GM12864 (cell line): ENCODE measurements at regions not wholly inside any gene's neighbourhood (a gene's known extent, or its start where the extent isn't known, plus 50 kb on each side); places are given as distances from the start of the nearest gene placed in this dataset.

Source experiments
- DNase-seq: peaks from one replicate; pipeline ENCODE4 v3.0.0-alpha.2; 2011; ENCODE audit warnings: low read depth
- H3K4me3 ChIP-seq: 2 replicates; pipeline ENCODE4 v1.5.1; 2011; ENCODE audit warnings: mild to moderate bottlenecking, low read depth, low read length, control low read depth
- TF ChIP-seq, protein P1 (sequence below): IDR thresholded peaks from 2 replicates; pipeline ENCODE4 v1.5.1; 2011; ENCODE audit warnings: low read depth, mild to moderate bottlenecking, moderate library complexity, low read length, control low read depth, inconsistent platforms; ENCODE audit errors: missing control alignments

DNA sequence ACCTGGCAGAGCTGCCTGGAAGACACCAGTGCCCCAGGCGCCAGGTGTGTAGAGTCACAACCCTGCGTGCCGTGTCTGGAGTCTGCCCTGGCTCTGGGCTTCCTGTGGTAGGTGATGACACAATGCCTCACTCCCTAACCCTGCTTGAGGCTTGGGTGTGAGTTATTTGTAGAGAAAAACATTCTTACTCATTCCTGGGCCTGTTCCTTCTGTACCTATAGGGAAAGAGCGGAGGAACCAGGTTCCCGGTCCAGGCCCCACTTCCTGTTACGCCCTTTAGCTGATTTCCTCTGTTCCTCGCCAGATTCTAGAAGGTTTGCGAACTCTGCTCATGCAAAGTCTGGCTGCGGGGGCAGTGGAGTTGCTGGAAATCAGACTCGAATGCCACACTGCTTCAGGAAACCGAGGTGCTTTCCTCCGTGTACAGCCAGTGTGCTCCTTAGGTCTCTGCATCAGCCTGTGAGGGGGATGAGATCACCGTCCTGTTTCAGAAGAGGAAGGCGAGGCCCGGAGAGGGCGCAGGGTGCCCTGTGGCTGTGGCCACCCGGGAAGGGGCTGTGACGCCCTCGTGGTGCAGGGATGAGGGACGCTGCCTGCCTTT, 67.1 kb upstream of the DUSP22 start:
- DNase-seq, result no peak
- H3K4me3 ChIP-seq, result no peak overlapping the region
- TF ChIP-seq, protein P1, sequence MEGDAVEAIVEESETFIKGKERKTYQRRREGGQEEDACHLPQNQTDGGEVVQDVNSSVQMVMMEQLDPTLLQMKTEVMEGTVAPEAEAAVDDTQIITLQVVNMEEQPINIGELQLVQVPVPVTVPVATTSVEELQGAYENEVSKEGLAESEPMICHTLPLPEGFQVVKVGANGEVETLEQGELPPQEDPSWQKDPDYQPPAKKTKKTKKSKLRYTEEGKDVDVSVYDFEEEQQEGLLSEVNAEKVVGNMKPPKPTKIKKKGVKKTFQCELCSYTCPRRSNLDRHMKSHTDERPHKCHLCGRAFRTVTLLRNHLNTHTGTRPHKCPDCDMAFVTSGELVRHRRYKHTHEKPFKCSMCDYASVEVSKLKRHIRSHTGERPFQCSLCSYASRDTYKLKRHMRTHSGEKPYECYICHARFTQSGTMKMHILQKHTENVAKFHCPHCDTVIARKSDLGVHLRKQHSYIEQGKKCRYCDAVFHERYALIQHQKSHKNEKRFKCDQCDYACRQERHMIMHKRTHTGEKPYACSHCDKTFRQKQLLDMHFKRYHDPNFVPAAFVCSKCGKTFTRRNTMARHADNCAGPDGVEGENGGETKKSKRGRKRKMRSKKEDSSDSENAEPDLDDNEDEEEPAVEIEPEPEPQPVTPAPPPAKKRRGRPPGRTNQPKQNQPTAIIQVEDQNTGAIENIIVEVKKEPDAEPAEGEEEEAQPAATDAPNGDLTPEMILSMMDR, result no peak

- H3K4me3 ChIP-seq, result no peak overlapping the region
- TF ChIP-seq, protein P1, result no peak
- no peak for DNase-seq
Observed at GRCh38 chr6:225907-226306, 66.4 kb upstream of the DUSP22 start.

GRCh38 chr6:226516-227073, 65.7 kb upstream of the DUSP22 start:
- DNase-seq, result no peak
- TF ChIP-seq, protein P1, result no peak
- H3K4me3 ChIP-seq, result no peak overlapping the region

GRCh38 chr6:227074-227782, 65.1 kb upstream of the DUSP22 start:
- H3K4me3 ChIP-seq, result no peak overlapping the region
- TF ChIP-seq, protein P1, result peak; percentile 59
- no peak for DNase-seq

DNA sequence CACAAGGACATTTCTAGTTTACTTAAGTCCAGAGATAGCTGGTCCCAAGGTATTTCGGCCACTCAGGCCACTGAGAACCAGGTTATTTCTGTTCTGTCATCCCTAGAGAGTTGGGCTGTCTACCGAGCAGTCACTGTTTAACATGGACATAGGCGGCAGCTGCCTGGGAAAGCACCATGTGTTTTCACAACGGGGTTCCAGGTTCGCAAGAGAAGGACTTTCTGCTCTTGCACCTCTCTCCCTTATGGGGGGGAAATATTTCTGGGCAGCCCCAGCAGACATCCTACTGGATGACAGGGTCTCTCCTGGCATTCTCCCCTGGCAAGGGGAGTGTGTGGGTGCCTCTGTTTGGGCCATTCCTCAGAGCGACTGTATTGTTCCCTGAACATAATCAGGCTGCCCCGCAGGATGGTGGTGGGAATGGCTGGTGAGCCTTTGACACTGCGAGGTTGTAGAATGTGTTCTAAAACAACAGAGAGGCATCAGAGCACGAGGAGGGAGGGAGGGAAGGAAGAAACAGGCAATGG, 64.4 kb upstream of the DUSP22 start:
- no peak overlapping the region for H3K4me3 ChIP-seq
- TF ChIP-seq, protein P1, result no peak
- no peak for DNase-seq

DNA sequence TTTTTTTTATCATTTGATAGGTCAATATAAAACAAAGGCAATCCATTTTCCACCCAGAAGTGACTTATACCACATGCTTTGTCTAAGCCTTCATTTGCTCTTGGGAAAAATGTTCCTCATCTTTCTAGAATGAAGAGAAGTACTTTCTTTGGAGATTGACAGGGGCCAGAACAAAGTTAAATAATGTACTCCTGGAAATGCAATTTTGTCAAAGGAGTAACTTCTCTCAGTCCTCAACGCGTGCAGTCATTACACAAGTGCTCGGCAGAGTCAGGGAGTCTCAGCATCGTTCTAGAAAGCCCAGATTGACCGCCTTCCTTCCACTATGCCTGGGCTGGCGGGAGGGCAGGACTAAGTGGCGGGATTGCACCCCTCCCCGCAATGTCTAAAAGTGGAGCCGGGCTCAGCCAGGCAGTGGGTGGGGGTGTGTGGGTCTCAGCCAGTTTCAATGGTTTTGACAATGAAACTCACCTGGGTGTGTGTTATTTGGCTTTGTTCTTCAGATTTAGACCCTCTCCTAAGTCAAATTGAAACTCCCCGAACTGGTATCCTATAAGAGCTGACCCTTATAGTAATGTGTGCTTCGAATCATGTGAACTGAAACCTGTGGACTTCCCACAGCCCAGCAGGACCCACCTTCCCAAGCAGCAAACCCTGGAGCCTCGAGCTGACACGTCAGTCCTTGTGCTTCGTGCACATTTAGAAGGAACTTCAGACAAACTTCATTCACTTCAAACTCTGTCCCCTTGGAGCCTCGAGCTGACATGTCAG, 63.2 kb upstream of the DUSP22 start:
- TF ChIP-seq, protein P1, result no peak
- no peak overlapping the region for H3K4me3 ChIP-seq
- DNase-seq, result peak; percentile 94
